ENCODE measurements at regions not wholly inside any gene's neighbourhood (a gene's known extent, or its start where the extent isn't known, plus 50 kb on each side); places are given as distances from the start of the nearest gene placed in this dataset.

- TF ChIP-seq CTCF (IDR thresholded peaks at IDR 0.05 in 2 of 3, conservative IDR thresholded peaks at IDR 0.05 in 1 of 3; ENCODE audit: control insufficient read depth in 2 of 3, extremely low read depth in 1 of 3, insufficient read depth in 1 of 3, low read depth in 3 of 3, low read length in 3 of 3), result no peak
- no peak for TF ChIP-seq EP300 (IDR thresholded peaks at IDR 0.05; ENCODE audit: borderline replicate concordance in 1 of 2, control insufficient read depth in 1 of 2, low read depth in 2 of 2, low read length in 2 of 2)
- TF ChIP-seq SP1 (IDR thresholded peaks at IDR 0.05; ENCODE audit: low read depth, low read length), result no peak
Measured at GRCh38 chr7:21368317-21368716, 59.6 kb upstream of the SP4 start.
